ENCODE measurements at regions not wholly inside any gene's neighbourhood (a gene's known extent, or its start where the extent isn't known, plus 50 kb on each side); places are given as distances from the start of the nearest gene placed in this dataset.

- ATAC-seq, result no peak
- intact Hi-C loops (cut with DNase I; ENCODE audit: low total_unique reads), result no loop called here
Measured at GRCh38 chr2:8026381-8026780, 655.5 kb upstream of the ID2 start.

GRCh38 chr2:8027387-8027786 lies 654.5 kb upstream of the ID2 start:
- Histone ChIP-seq H3K4me1 (no peaks in the 10 kb centered on the region), H3K27ac (no peak overlapping the region), H3K27me3 (no peaks in the 10 kb centered on the region), H3K4me3 (no peak overlapping the region), H3K9me3 (no peaks in the 10 kb centered on the region), H3K36me3 (no peaks in the 10 kb centered on the region)
- DNase-seq, result no peak
- ATAC-seq, result no peak
- in situ Hi-C loops (cut with MboI; ENCODE audit: low sequenced_read_pairs in 4 of 4) (no loop called here), intact Hi-C loops (cut with DNase I; ENCODE audit: low total_unique reads) (no loop called here)
- TF ChIP-seq POLR2A (IDR thresholded peaks at IDR 0.05), result no peak
- no peak for TF ChIP-seq CTCF (IDR thresholded peaks at IDR 0.05 in 4 of 5, conservative IDR thresholded peaks at IDR 0.05 in 1 of 5)

More at GRCh38 chr2:8026381-8026780, 655.5 kb upstream of the ID2 start:
- Histone ChIP-seq H3K36me3 (no peaks in the 10 kb centered on the region), H3K9me3 (no peaks in the 10 kb centered on the region), H3K4me3 (no peak overlapping the region), H3K27me3 (no peaks in the 10 kb centered on the region), H3K27ac (no peak overlapping the region), H3K4me1 (no peaks in the 10 kb centered on the region)
- DNase-seq, result no peak
- no peak for TF ChIP-seq CTCF (IDR thresholded peaks at IDR 0.05 in 4 of 5, conservative IDR thresholded peaks at IDR 0.05 in 1 of 5)
- TF ChIP-seq POLR2A (IDR thresholded peaks at IDR 0.05), result no peak
- in situ Hi-C loops (cut with MboI; ENCODE audit: low sequenced_read_pairs in 4 of 4), result no loop called here

GRCh38 chr2:8028036-8028435 lies 653.8 kb upstream of the ID2 start:
- TF ChIP-seq POLR2A (IDR thresholded peaks at IDR 0.05) (no peak), CTCF (IDR thresholded peaks at IDR 0.05 in 4 of 5, conservative IDR thresholded peaks at IDR 0.05 in 1 of 5) (no peak)
- ATAC-seq, result no peak
- in situ Hi-C loops (cut with MboI; ENCODE audit: low sequenced_read_pairs in 4 of 4), result no loop called here

GRCh38 chr2:8028436-8028835 lies 653.4 kb upstream of the ID2 start:
- in situ Hi-C loops (cut with MboI; ENCODE audit: low sequenced_read_pairs in 4 of 4) (no loop called here), intact Hi-C loops (cut with DNase I; ENCODE audit: low total_unique reads) (no loop called here)
- no peak overlapping the region for H3K27ac ChIP-seq
- ATAC-seq (no peak), DNase-seq (no peak)
- H3K9me3 ChIP-seq, result no peaks in the 10 kb centered on the region
- H3K36me3 ChIP-seq, result no peaks in the 10 kb centered on the region
- H3K4me1 ChIP-seq, result no peaks in the 10 kb centered on the region
- no peaks in the 10 kb centered on the region for H3K27me3 ChIP-seq
- no peak overlapping the region for H3K4me3 ChIP-seq
- TF ChIP-seq CTCF (IDR thresholded peaks at IDR 0.05 in 4 of 5, conservative IDR thresholded peaks at IDR 0.05 in 1 of 5) (no peak), POLR2A (IDR thresholded peaks at IDR 0.05) (no peak)

More at GRCh38 chr2:8028036-8028435, 653.8 kb upstream of the ID2 start:
- Histone ChIP-seq H3K36me3 (no peaks in the 10 kb centered on the region), H3K27me3 (no peaks in the 10 kb centered on the region), H3K9me3 (no peaks in the 10 kb centered on the region), H3K27ac (no peak overlapping the region), H3K4me1 (no peaks in the 10 kb centered on the region), H3K4me3 (no peak overlapping the region)
- DNase-seq, result no peak
- intact Hi-C loops (cut with DNase I; ENCODE audit: low total_unique reads), result no loop called here

GRCh38 chr2:8028981-8029380 lies 652.9 kb upstream of the ID2 start:
- DNase-seq (no peak), ATAC-seq (no peak)
- Histone ChIP-seq H3K9me3 (no peaks in the 10 kb centered on the region), H3K4me3 (no peak overlapping the region), H3K36me3 (no peaks in the 10 kb centered on the region), H3K27me3 (no peaks in the 10 kb centered on the region), H3K4me1 (no peaks in the 10 kb centered on the region), H3K27ac (no peak overlapping the region)
- intact Hi-C loops (cut with DNase I; ENCODE audit: low total_unique reads), result no loop called here
- TF ChIP-seq CTCF (IDR thresholded peaks at IDR 0.05 in 4 of 5, conservative IDR thresholded peaks at IDR 0.05 in 1 of 5) (no peak), POLR2A (IDR thresholded peaks at IDR 0.05) (no peak)
- in situ Hi-C loops (cut with MboI; ENCODE audit: low sequenced_read_pairs in 4 of 4), result no loop called here
